Esophagus squamous epithelium (tissue), 5 donors: ENCODE measurements at regions not wholly inside any gene's neighbourhood (a gene's known extent, or its start where the extent isn't known, plus 50 kb on each side); places are given as distances from the start of the nearest gene placed in this dataset.
A peak's percentile ranks its signal among the peaks of the same experiment; 100 is the strongest.

Source experiments
- DNase-seq: peaks from one replicate; lab custom pipeline; 2025; lab: John Stamatoyannopoulos, UW
- H3K27ac ChIP-seq, 4 donors: fragments of 200-600 bp; sonication (generic); one replicate each; pipeline ENCODE4 v1.5.1; 2016 to 2019; ENCODE audit warnings: mild to moderate bottlenecking in 1 of 4
- H3K27me3 ChIP-seq, 4 donors: fragments of 200-600 bp; sonication (generic); 1 replicate in 3 of 4; 2 replicates in 1 of 4; pipeline versions ENCODE4 v1.5.1 to v1.6.0; 2017 to 2021; ENCODE audit warnings: antibody characterized with exemption in 1 of 4
- H3K36me3 ChIP-seq, 3 donors: fragments of 200-600 bp; sonication (generic); one replicate each; pipeline ENCODE4 v1.5.1; 2016 to 2019
- H3K4me1 ChIP-seq, 3 donors: fragments of 200-600 bp; sonication (generic); one replicate each; pipeline ENCODE4 v1.5.1; 2017 to 2019
- H3K4me3 ChIP-seq, 4 donors: fragments of 200-600 bp; sonication (generic); 1 replicate in 3 of 4; 2 replicates in 1 of 4; pipeline ENCODE4 v1.5.1; 2016 to 2019; ENCODE audit warnings: mild to moderate bottlenecking in 2 of 4, moderate library complexity in 1 of 4
- H3K9me3 ChIP-seq, 3 donors: fragments of 200-600 bp; sonication (generic); one replicate each; pipeline ENCODE4 v1.5.1; 2016 to 2019
- POLR2A ChIP-seq, 4 donors: fragments of 450-650 bp; IDR thresholded peaks; one replicate each; pipeline ENCODE4 v1.6.1; 2017; ENCODE audit warnings: antibody characterized with exemption in 4 of 4, mild to moderate bottlenecking in 4 of 4, moderate library complexity in 3 of 4
- WGBS, 2 donors: methylation state at CpG; one replicate each; pipeline ENCODE4 v1.1.5; 2018; 5-methylcytosine and 5-hydroxymethylcytosine counted together
- intact Hi-C: fragments of 100-400 bp; cut with DNase I; formaldehyde crosslinking; loops from one replicate; pipeline ENCODE4 v1.15.0; 2022
- TF ChIP-seq, protein P1 (sequence below), 6 experiments: fragments of 450-650 bp in 4 of 6; fragments of 200-600 bp in 2 of 6; sonication (generic) in 2 of 6; IDR thresholded peaks; one replicate each; pipeline ENCODE4 v1.5.1; 2016 to 2019; ENCODE audit warnings: antibody characterized with exemption in 6 of 6, mild to moderate bottlenecking in 4 of 6, moderate library complexity in 4 of 6
- donor health status: DM: yes; HTN: yes; CAD: no.

DNA sequence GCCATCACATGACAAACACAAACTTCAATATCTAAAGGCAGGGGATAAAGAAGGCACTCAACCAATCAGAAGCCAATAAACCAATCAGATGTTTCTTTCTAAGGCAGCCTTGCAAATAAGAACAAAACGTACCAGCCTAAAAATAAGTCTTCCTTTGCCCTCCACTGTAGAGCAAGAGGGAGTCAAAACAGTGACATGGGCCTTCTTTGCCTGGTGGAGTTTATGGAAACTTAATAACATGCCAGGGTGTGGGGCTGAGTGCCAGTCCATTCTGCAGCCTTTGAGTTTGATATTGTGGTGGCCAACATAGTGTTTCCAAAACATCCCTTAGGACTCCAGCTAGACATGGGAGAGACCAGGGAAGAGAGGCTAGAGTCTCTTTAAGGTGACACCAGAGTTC, 126.1 kb upstream of the NECTIN1 start:
- no peak for DNase-seq
- Histone ChIP-seq H3K27me3 (peaks cover 0 to 24% (median 0%) of the 10 kb centered on the region in 4 donors), H3K9me3 (no peaks in the 10 kb centered on the region), H3K36me3 (no peaks in the 10 kb centered on the region), H3K4me3 (peak overlapping the region in 1 of 4 donors; percentile 43), H3K27ac (no peak overlapping the region), H3K4me1 (peaks cover 3 to 39% (median 16%) of the 10 kb centered on the region in 3 donors)
- 20 to 50% methylated on average over 1 of the region's 1 CpG for WGBS, 2 donors
- intact Hi-C loops = no loop called here
- TF ChIP-seq POLR2A (IDR thresholded peaks at IDR 0.05) = no peak
- TF ChIP-seq, protein P1, sequence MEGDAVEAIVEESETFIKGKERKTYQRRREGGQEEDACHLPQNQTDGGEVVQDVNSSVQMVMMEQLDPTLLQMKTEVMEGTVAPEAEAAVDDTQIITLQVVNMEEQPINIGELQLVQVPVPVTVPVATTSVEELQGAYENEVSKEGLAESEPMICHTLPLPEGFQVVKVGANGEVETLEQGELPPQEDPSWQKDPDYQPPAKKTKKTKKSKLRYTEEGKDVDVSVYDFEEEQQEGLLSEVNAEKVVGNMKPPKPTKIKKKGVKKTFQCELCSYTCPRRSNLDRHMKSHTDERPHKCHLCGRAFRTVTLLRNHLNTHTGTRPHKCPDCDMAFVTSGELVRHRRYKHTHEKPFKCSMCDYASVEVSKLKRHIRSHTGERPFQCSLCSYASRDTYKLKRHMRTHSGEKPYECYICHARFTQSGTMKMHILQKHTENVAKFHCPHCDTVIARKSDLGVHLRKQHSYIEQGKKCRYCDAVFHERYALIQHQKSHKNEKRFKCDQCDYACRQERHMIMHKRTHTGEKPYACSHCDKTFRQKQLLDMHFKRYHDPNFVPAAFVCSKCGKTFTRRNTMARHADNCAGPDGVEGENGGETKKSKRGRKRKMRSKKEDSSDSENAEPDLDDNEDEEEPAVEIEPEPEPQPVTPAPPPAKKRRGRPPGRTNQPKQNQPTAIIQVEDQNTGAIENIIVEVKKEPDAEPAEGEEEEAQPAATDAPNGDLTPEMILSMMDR (IDR thresholded peaks at IDR 0.05) = no peak

DNA sequence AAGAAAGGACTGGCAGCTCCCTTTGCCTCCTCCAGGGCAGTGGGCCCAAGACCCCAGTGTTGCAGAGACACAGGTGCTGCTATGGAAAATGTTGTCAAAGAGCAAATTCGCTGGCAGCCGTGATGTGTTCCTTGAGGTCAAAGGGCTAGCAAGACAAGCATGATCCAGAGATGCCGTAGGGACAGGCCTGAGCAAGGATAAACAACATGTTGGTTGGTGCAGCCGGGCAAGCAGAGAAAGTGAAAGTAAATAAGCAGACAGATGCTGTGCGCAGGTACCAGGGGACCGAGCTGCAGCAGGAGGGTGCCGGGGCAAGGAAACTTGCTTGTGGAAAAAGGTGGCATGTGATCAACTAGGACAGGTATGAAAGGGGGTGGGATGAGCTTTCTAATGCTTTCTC, 125.5 kb upstream of the NECTIN1 start:
- DNase-seq = no peak
- Histone ChIP-seq H3K36me3 (no peaks in the 10 kb centered on the region), H3K4me3 (peak overlapping the region in 1 of 4 donors; percentile 43), H3K27me3 (peaks cover 0 to 24% (median 0%) of the 10 kb centered on the region in 4 donors), H3K4me1 (peaks cover 3 to 33% (median 11%) of the 10 kb centered on the region in 3 donors), H3K9me3 (no peaks in the 10 kb centered on the region), H3K27ac (no peak overlapping the region)
- no peak for TF ChIP-seq POLR2A (IDR thresholded peaks at IDR 0.05)
- TF ChIP-seq, protein P1 (IDR thresholded peaks at IDR 0.05) = no peak
- intact Hi-C loops = no loop called here
- WGBS, 2 donors = 20 to 49% methylated on average over 7 of the region's 7 CpGs

DNA sequence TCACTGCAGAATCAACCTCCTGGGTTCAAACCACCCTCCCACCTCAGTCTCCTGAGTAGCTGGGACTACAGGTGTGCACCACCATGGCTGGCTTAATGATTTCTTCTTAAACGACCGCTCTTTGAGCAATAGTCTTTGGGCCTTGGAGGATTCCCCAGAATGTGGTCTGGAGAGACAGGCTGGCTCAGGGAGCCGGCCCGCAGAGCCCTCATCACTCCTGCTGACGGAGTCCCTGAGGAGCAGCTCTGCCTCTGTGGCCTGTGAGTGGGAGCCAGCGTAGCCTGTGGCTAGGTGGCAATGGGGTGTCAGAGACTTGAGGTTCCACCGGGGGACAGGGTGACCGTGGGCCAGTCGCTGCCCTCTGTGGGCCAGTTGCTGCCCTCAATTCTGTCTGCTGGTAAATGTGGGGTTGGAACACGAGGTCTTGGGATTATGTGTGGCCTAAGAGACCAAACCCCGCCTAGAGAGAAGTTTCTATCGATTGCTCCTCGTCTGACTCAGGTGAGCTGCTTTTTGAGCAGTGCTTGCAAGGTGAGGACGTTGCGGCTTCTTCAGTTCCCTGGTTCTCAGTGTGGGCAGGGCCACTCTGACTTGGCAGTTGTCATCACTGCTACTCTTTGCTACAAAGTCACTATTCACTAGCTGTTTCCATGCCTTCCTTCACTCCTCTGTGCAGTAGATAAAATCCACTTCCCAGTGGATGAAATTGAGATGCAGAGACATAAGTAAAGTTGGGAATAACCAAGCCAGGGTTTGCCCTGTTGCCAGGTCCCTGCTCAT, 124.8 kb upstream of the NECTIN1 start:
- intact Hi-C loops = no loop called here
- TF ChIP-seq, protein P1 (IDR thresholded peaks at IDR 0.05) = no peak
- TF ChIP-seq POLR2A (IDR thresholded peaks at IDR 0.05) = no peak
- Histone ChIP-seq H3K36me3 (no peaks in the 10 kb centered on the region), H3K27me3 (peaks cover 0 to 20% (median 0%) of the 10 kb centered on the region in 4 donors), H3K4me1 (peaks cover 3 to 26% (median 6%) of the 10 kb centered on the region in 3 donors), H3K9me3 (no peaks in the 10 kb centered on the region), H3K4me3 (no peak overlapping the region), H3K27ac (no peak overlapping the region)
- no peak for DNase-seq
- WGBS, 2 donors = 77 to 94% methylated on average over 5 to 10 of the region's 15 CpGs

DNA sequence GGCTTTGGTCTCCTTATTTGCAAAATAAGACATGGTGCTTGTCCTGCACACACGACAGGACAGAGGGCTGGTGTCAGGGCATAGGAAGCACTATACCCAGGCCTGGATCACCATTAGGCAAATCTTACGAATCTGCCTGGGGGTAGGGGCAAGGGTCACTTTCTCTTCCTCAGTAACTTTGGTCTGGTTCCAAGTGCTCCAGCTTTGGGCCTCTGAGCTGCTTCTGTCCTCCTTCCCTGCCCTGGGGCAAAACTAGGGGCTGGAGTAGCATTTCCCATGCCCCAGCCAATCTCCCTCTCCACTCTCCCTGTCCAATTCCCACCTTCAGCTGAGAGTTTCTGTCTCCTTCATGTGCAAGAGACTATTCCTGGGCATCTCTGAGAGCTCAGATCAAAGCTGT, 123.7 kb upstream of the NECTIN1 start:
- no peak overlapping the region for H3K4me3 ChIP-seq
- TF ChIP-seq, protein P1 (IDR thresholded peaks at IDR 0.05) = no peak
- TF ChIP-seq POLR2A (IDR thresholded peaks at IDR 0.05) = no peak
- H3K36me3 ChIP-seq = no peaks in the 10 kb centered on the region
- no peak overlapping the region for H3K27ac ChIP-seq
- H3K4me1 ChIP-seq = peaks cover 0 to 15% (median 3%) of the 10 kb centered on the region in 3 donors
- intact Hi-C loops = no loop called here
- peaks cover 0 to 9% (median 0%) of the 10 kb centered on the region in 4 donors for H3K27me3 ChIP-seq
- no peaks in the 10 kb centered on the region for H3K9me3 ChIP-seq
- DNase-seq = no peak
- 50 to 83% methylated on average over 1 of the region's 2 CpGs for WGBS, 2 donors

DNA sequence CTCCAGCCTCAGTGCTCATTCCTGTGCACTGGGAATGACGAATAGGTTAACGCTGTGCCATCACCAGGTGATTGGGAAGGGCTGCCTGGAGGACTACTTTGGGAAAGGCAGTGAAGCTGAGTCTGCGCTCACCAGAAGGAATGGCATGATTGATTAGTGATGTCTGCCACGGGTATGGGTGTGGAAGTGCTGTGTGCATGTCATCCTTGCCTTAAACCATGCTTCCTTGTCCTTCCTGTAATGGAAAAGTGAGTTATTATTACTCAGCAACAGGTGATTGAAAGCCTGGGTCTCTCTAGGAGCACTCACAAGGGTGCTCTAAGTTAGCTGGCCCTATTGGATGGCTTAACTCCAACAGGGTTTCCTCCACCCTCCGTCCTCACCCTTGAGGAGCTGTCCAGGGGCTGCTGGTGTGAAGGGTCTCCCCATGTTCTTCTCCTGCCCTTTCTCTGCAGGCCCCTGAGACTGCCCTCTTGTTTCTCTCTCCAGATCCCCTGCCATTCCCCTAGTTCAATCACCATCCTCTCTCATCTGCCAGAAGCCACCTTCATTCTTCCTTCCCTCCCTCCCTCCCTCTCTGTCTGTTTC, 121.9 kb upstream of the NECTIN1 start:
- DNase-seq = no peak
- Histone ChIP-seq H3K36me3 (no peaks in the 10 kb centered on the region), H3K27me3 (peaks cover 0 to 4% (median 0%) of the 10 kb centered on the region in 4 donors), H3K9me3 (peaks cover 0 to 9% (median 7%) of the 10 kb centered on the region in 3 donors), H3K4me1 (peaks cover 0 to 15% (median 3%) of the 10 kb centered on the region in 3 donors), H3K4me3 (no peak overlapping the region), H3K27ac (no peak overlapping the region)
- no peak for TF ChIP-seq POLR2A (IDR thresholded peaks at IDR 0.05)
- TF ChIP-seq, protein P1 (IDR thresholded peaks at IDR 0.05) = no peak
- 81 to 83% methylated on average over 4 of the region's 5 CpGs for WGBS, 2 donors
- intact Hi-C loops = no loop called here
